ENCODE measurements at regions not wholly inside any gene's neighbourhood (a gene's known extent, or its start where the extent isn't known, plus 50 kb on each side); places are given as distances from the start of the nearest gene placed in this dataset.

- TF ChIP-seq CTCF (IDR thresholded peaks at IDR 0.05; ENCODE audit: control insufficient read depth, insufficient read depth, low read depth, low read length, missing control alignments), result no peak
- no peak overlapping the region for H3K4me3 ChIP-seq (ENCODE audit: control insufficient read depth, low read depth, low read length)
- no peak for DNase-seq (ENCODE audit: low read depth)
Observed at GRCh38 chr11:109347304-109347703, 74.7 kb upstream of the C11orf87 start.

- DNase-seq (ENCODE audit: low read depth), result no peak
- no peak for TF ChIP-seq CTCF (IDR thresholded peaks at IDR 0.05; ENCODE audit: control insufficient read depth, insufficient read depth, low read depth, low read length, missing control alignments)
Observed at GRCh38 chr11:109349276-109350080, 72.5 kb upstream of the C11orf87 start.

GRCh38 chr11:109350091-109350490 is 71.9 kb upstream of the C11orf87 start:
- no peak for DNase-seq (ENCODE audit: low read depth)
- TF ChIP-seq CTCF (IDR thresholded peaks at IDR 0.05; ENCODE audit: control insufficient read depth, insufficient read depth, low read depth, low read length, missing control alignments), result no peak
- no peak overlapping the region for H3K4me3 ChIP-seq (ENCODE audit: control insufficient read depth, low read depth, low read length)

More at GRCh38 chr11:109349276-109350080, 72.5 kb upstream of the C11orf87 start:
- no peak overlapping the region for H3K4me3 ChIP-seq (ENCODE audit: control insufficient read depth, low read depth, low read length)

GRCh38 chr11:109362059-109362458 is 59.9 kb upstream of the C11orf87 start:
- no peak overlapping the region for H3K4me3 ChIP-seq (ENCODE audit: control insufficient read depth, low read depth, low read length)
- no peak for TF ChIP-seq CTCF (IDR thresholded peaks at IDR 0.05; ENCODE audit: control insufficient read depth, insufficient read depth, low read depth, low read length, missing control alignments)
- DNase-seq (ENCODE audit: low read depth), result no peak

- no peak overlapping the region for H3K4me3 ChIP-seq (ENCODE audit: control insufficient read depth, low read depth, low read length)
- DNase-seq (ENCODE audit: low read depth), result no peak
- no peak for TF ChIP-seq CTCF (IDR thresholded peaks at IDR 0.05; ENCODE audit: control insufficient read depth, insufficient read depth, low read depth, low read length, missing control alignments)
Observed at GRCh38 chr11:109363682-109364081, 58.3 kb upstream of the C11orf87 start.

GRCh38 chr11:109364851-109365250 is 57.1 kb upstream of the C11orf87 start:
- no peak overlapping the region for H3K4me3 ChIP-seq (ENCODE audit: control insufficient read depth, low read depth, low read length)
- no peak for TF ChIP-seq CTCF (IDR thresholded peaks at IDR 0.05; ENCODE audit: control insufficient read depth, insufficient read depth, low read depth, low read length, missing control alignments)
- no peak for DNase-seq (ENCODE audit: low read depth)
